ENCODE measurements at regions not wholly inside any gene's neighbourhood (a gene's known extent, or its start where the extent isn't known, plus 50 kb on each side); places are given as distances from the start of the nearest gene placed in this dataset.

- no peaks in the 10 kb centered on the region for H3K27me3 ChIP-seq (ENCODE audit: low read depth)
- no peak overlapping the region for H3K4me3 ChIP-seq
- no peak overlapping the region for H3K27ac ChIP-seq
- TF ChIP-seq, protein P1, sequence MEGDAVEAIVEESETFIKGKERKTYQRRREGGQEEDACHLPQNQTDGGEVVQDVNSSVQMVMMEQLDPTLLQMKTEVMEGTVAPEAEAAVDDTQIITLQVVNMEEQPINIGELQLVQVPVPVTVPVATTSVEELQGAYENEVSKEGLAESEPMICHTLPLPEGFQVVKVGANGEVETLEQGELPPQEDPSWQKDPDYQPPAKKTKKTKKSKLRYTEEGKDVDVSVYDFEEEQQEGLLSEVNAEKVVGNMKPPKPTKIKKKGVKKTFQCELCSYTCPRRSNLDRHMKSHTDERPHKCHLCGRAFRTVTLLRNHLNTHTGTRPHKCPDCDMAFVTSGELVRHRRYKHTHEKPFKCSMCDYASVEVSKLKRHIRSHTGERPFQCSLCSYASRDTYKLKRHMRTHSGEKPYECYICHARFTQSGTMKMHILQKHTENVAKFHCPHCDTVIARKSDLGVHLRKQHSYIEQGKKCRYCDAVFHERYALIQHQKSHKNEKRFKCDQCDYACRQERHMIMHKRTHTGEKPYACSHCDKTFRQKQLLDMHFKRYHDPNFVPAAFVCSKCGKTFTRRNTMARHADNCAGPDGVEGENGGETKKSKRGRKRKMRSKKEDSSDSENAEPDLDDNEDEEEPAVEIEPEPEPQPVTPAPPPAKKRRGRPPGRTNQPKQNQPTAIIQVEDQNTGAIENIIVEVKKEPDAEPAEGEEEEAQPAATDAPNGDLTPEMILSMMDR (IDR thresholded peaks at IDR 0.05), result no peak
- ATAC-seq, result no peak
- no peaks in the 10 kb centered on the region for H3K4me1 ChIP-seq
- intact Hi-C loops (cut with DNase I), result no loop called here
- no peak for DNase-seq
- no peaks in the 10 kb centered on the region for H3K9me3 ChIP-seq
- no peaks in the 10 kb centered on the region for H3K36me3 ChIP-seq
These were observed 717.6 kb upstream of the HS3ST1 start for GRCh38 chr4:12146339-12146738.

- no peak for DNase-seq
- Histone ChIP-seq H3K4me3 (no peak overlapping the region), H3K27ac (no peak overlapping the region), H3K9me3 (no peaks in the 10 kb centered on the region), H3K27me3 (ENCODE audit: low read depth) (no peaks in the 10 kb centered on the region), H3K36me3 (no peaks in the 10 kb centered on the region), H3K4me1 (no peaks in the 10 kb centered on the region)
- TF ChIP-seq, protein P1 (IDR thresholded peaks at IDR 0.05), result no peak
- intact Hi-C loops (cut with DNase I), result no loop called here
- ATAC-seq, result no peak
These were observed 717.1 kb upstream of the HS3ST1 start for GRCh38 chr4:12145768-12146167.

DNA sequence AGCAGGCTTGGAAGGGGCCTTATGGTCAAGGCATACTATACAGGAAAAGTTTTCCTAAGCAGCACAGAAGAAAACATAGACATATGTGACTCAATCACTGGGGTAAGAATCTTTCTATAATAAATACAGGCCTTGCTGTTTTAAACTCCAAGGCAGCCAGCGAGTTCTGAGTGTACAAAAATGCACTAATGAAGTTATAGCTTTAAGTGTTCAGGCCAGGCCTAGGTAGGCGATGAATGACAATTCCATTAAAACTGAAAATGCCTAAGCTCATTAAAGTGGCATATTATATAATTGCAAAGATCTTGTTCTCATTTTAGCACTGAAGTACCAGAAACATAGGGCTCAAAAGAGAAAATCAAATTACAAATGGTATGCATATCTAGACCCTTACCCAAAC is 716.4 kb upstream of the HS3ST1 start:
- intact Hi-C loops (cut with DNase I), result no loop called here
- no peaks in the 10 kb centered on the region for H3K9me3 ChIP-seq

DNA sequence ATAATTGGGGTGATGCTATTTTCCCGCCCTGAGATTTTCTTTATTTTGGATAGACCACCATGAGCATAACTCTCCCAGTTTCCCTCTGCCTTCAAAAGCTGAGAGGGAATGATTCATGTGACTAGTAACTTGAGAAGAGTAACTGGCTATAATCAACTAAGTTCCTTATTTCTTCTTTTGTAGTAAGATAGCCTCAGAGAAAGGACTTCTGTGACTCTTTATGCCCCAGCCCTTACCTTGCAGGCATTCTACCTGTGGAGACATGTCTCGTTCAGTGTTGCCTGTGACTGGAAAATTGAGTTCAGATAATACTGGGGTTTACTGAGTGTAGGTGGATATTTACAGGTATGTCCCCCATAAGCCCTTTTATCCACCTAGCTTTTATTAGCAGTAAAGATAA is 715.4 kb upstream of the HS3ST1 start:
- H3K9me3 ChIP-seq, result no peaks in the 10 kb centered on the region
- DNase-seq (no peak), ATAC-seq (no peak)
- intact Hi-C loops (cut with DNase I), result no loop called here
- no peaks in the 10 kb centered on the region for H3K36me3 ChIP-seq
- TF ChIP-seq, protein P1 (IDR thresholded peaks at IDR 0.05), result no peak
- H3K27ac ChIP-seq, result no peak overlapping the region
- H3K27me3 ChIP-seq (ENCODE audit: low read depth), result no peaks in the 10 kb centered on the region
- no peaks in the 10 kb centered on the region for H3K4me1 ChIP-seq
- no peak overlapping the region for H3K4me3 ChIP-seq

More for the DNA sequence above, 716.4 kb upstream of the HS3ST1 start:
- no peak for ATAC-seq
- TF ChIP-seq, protein P1 (IDR thresholded peaks at IDR 0.05), result no peak
- Histone ChIP-seq H3K4me1 (no peaks in the 10 kb centered on the region), H3K36me3 (no peaks in the 10 kb centered on the region), H3K27me3 (ENCODE audit: low read depth) (no peaks in the 10 kb centered on the region), H3K27ac (no peak overlapping the region), H3K4me3 (no peak overlapping the region)
- DNase-seq, result no peak

- intact Hi-C loops (cut with DNase I), result no loop called here
- H3K27ac ChIP-seq, result no peak overlapping the region
- H3K4me3 ChIP-seq, result no peak overlapping the region
- H3K4me1 ChIP-seq, result peaks cover 4% of the 10 kb centered on the region
- TF ChIP-seq, protein P1 (IDR thresholded peaks at IDR 0.05), result no peak
- DNase-seq (no peak), ATAC-seq (no peak)
- H3K27me3 ChIP-seq (ENCODE audit: low read depth), result no peaks in the 10 kb centered on the region
- H3K9me3 ChIP-seq, result no peaks in the 10 kb centered on the region
- H3K36me3 ChIP-seq, result no peaks in the 10 kb centered on the region
These were observed 712.2 kb upstream of the HS3ST1 start for GRCh38 chr4:12140864-12141263.

- peaks cover 4% of the 10 kb centered on the region for H3K4me1 ChIP-seq
- H3K27me3 ChIP-seq (ENCODE audit: low read depth), result no peaks in the 10 kb centered on the region
- H3K9me3 ChIP-seq, result no peaks in the 10 kb centered on the region
- ATAC-seq (no peak), DNase-seq (no peak)
- H3K4me3 ChIP-seq, result no peak overlapping the region
- no peak overlapping the region for H3K27ac ChIP-seq
- intact Hi-C loops (cut with DNase I), result no loop called here
- H3K36me3 ChIP-seq, result no peaks in the 10 kb centered on the region
- TF ChIP-seq, protein P1 (IDR thresholded peaks at IDR 0.05), result no peak
These were observed 710.6 kb upstream of the HS3ST1 start for GRCh38 chr4:12139296-12139695.

Data from lower lobe of right lung (tissue), 2 donors.